ENCODE measurements at regions not wholly inside any gene's neighbourhood (a gene's known extent, or its start where the extent isn't known, plus 50 kb on each side); places are given as distances from the start of the nearest gene placed in this dataset.

GRCh38 chr1:199944986-199945385 is 82.5 kb upstream of the NR5A2 start:
- TF ChIP-seq CTCF (IDR thresholded peaks at IDR 0.05) (no peak), POLR2A (IDR thresholded peaks at IDR 0.05) (no peak)

Data from thyroid gland (tissue), 4 donors.